Erythroblast (primary cell): ENCODE measurements at regions not wholly inside any gene's neighbourhood (a gene's known extent, or its start where the extent isn't known, plus 50 kb on each side); places are given as distances from the start of the nearest gene placed in this dataset.

Source experiments
- GATA1 ChIP-seq: IDR thresholded peaks from 2 replicates; pipeline ENCODE4 v1.6.1; 2011; ENCODE audit warnings: low read depth, mild to moderate bottlenecking, control low read depth, low read length, moderate library complexity
- POLR2A ChIP-seq: IDR thresholded peaks from 2 replicates; pipeline ENCODE4 v1.6.1; 2011; ENCODE audit warnings: mild to moderate bottlenecking, low read length

DNA sequence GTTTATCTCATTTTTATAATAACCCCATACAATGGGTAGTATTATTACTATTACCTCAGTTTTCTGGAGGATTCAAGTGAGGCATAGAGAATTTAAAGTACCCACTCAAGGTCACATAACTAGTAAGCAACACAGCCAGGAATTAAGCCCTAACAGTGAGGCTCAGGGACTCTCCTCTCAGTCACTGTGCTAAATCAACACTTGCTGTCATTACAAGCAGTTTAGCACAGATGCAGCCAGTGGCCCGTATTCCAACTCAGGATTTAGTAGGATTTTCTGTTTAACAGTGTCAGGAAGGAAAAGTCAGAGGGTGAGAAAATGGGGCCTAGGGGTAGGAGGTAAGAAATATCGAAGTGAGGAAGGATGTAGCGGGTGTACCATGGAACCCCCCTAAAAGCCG lies 536.9 kb downstream of the TMEM114 start:
- TF ChIP-seq POLR2A (no peak), GATA1 (no peak)
